ENCODE measurements at regions not wholly inside any gene's neighbourhood (a gene's known extent, or its start where the extent isn't known, plus 50 kb on each side); places are given as distances from the start of the nearest gene placed in this dataset.
A peak's percentile ranks its signal among the peaks of the same experiment; 100 is the strongest.

- TF ChIP-seq CTCF (conservative IDR thresholded peaks at IDR 0.05), result peak; percentile 44; the same call in 1 of the 3 replicates
Observed at GRCh38 chr4:155497306-155497705, 120.5 kb upstream of the MAP9 start.

More at GRCh38 chr4:155497306-155497705, 120.5 kb upstream of the MAP9 start:
- Histone ChIP-seq H3K23me2 (ENCODE audit: insufficient read length, low read depth, low read length, poor library complexity, severe bottlenecking) (no peaks in the 10 kb centered on the region), H3K9me3 (ENCODE audit: control insufficient read depth, low read depth, low read length) (no peaks in the 10 kb centered on the region), H3T11ph (ENCODE audit: low read length) (no peak overlapping the region), H3K4ac (ENCODE audit: low read depth, low read length) (no peak overlapping the region), H3K79me1 (ENCODE audit: insufficient read depth, low read depth, low read length, poor library complexity, severe bottlenecking) (no peaks in the 10 kb centered on the region), H3K14ac (ENCODE audit: insufficient read depth, low read length) (no peak overlapping the region), H4K5ac (ENCODE audit: insufficient read length, low read depth, low read length) (no peak overlapping the region), H2BK5ac (ENCODE audit: insufficient read length, low read length) (no peak overlapping the region), H2BK120ac (ENCODE audit: low read depth, low read length, poor library complexity, severe bottlenecking) (no peak overlapping the region), H4K20me1 (ENCODE audit: control insufficient read depth, insufficient read depth, insufficient read length) (no peaks in the 10 kb centered on the region), H2AK5ac (ENCODE audit: insufficient read length, low read length) (no peak overlapping the region), H2BK12ac (ENCODE audit: insufficient read length, low read depth, low read length) (no peak overlapping the region), H3K23ac (ENCODE audit: insufficient read length, low read depth, low read length) (no peak overlapping the region), H3K4me2 (ENCODE audit: insufficient read depth, insufficient read length, low read length) (no peak overlapping the region), H2BK15ac (ENCODE audit: low read depth, low read length) (no peak overlapping the region), H4K8ac (replicated peaks; ENCODE audit: insufficient read length, low read depth, low read length) (no peak overlapping the region), H2AFZ (ENCODE audit: low read length) (no peak overlapping the region), H3K9ac (ENCODE audit: extremely low read depth, insufficient read length, low read length) (no peak overlapping the region), H3K27ac (ENCODE audit: insufficient read length, low read depth, low read length) (no peak overlapping the region), H3K56ac (ENCODE audit: insufficient read length, low read depth, low read length) (no peak overlapping the region), H3K18ac (ENCODE audit: insufficient read length, low read depth, low read length) (no peak overlapping the region), H2BK20ac (ENCODE audit: low read depth, low read length, poor library complexity, severe bottlenecking) (no peak overlapping the region), H3K4me1 (ENCODE audit: insufficient read depth, low read length) (no peaks in the 10 kb centered on the region), H3K79me2 (ENCODE audit: insufficient read depth, low read length) (no peaks in the 10 kb centered on the region), H4K91ac (ENCODE audit: insufficient read length, low read depth, low read length) (no peak overlapping the region), H3K27me3 (ENCODE audit: insufficient read depth, low read length) (no peaks in the 10 kb centered on the region)
- Mint-ChIP-seq H3K36me3 (ENCODE audit: insufficient read depth in 1 of 3, low read depth in 3 of 3) (no peaks in the 10 kb centered on the region; a peak in 1 of 7 replicates), H3K9me3 (peaks cover 0 to 3% of the 10 kb centered on the region in 2 experiments; a peak in 3 of 5 replicates), H3K4me1 (no peaks in the 10 kb centered on the region), H3K27me3 (ENCODE audit: low read depth) (no peaks in the 10 kb centered on the region), H3K27ac (no peak overlapping the region), H3K4me3 (no peak overlapping the region)
- no CpG with 5 or more reads among the region's 4 CpGs for WGBS (ENCODE audit: extremely low coverage, insufficient read length, low lambda C conversion rate)
- DNase-seq, result no peak

All from H9 (cell line).